A673 (cell line): ENCODE measurements at regions not wholly inside any gene's neighbourhood (a gene's known extent, or its start where the extent isn't known, plus 50 kb on each side); places are given as distances from the start of the nearest gene placed in this dataset.

Source experiments
- BruUV-seq: library from RNA; stranded (reverse); fragments of 400-500 nt; replicated peaks from 2 replicates; lab custom pipeline; 2021; lab: Mats Ljungman, UMichigan
- CTCF ChIA-PET: fragments of 300-600 bp; sonication (Branson Sonifier 250); formaldehyde crosslinking; loops from one replicate; lab custom pipeline; 2022; ENCODE audit warnings: antibody characterized with exemption; lab: Charles Lee
- POLR2A ChIA-PET: fragments of 300-600 bp; sonication (Branson Sonifier 250); formaldehyde crosslinking; loops from one replicate; lab custom pipeline; 2022; ENCODE audit warnings: antibody characterized with exemption; ENCODE audit not compliant: low non-redundant PET; lab: Charles Lee
- DNase-seq: peaks from one replicate; pipeline ENCODE4 v3.0.0-alpha.2; 2015; ENCODE audit warnings: low spot score
- H3K27ac ChIP-seq: fragments of 200-600 bp; sonication (generic); 2 replicates; pipeline ENCODE4 v1.5.1; 2016; ENCODE audit warnings: mixed run types, low read depth, mild to moderate bottlenecking, mixed read lengths, antibody characterized with exemption, low read length; ENCODE audit not compliant: poor library complexity, severe bottlenecking
- H3K27me3 ChIP-seq: fragments of 200-600 bp; sonication (generic); replicated peaks from 2 replicates; pipeline ENCODE4 v1.6.1; 2017; ENCODE audit warnings: mixed run types, low read depth, mild to moderate bottlenecking, mixed read lengths, antibody characterized with exemption, low read length; ENCODE audit not compliant: insufficient read depth, poor library complexity
- H3K36me3 ChIP-seq: fragments of 200-600 bp; sonication (generic); 2 replicates; pipeline ENCODE4 v1.6.1; 2016; ENCODE audit warnings: mixed run types, mild to moderate bottlenecking, mixed read lengths, antibody characterized with exemption, low read length; ENCODE audit not compliant: insufficient read depth, poor library complexity, severe bottlenecking
- H3K4me1 ChIP-seq: fragments of 200-600 bp; sonication (generic); 2 replicates; pipeline ENCODE4 v1.6.1; 2017; ENCODE audit warnings: mixed run types, mild to moderate bottlenecking, mixed read lengths, antibody characterized with exemption, low read length; ENCODE audit not compliant: insufficient read depth, poor library complexity, severe bottlenecking
- H3K4me3 ChIP-seq: fragments of 200-600 bp; sonication (generic); 2 replicates; pipeline ENCODE4 v1.5.1; 2016; ENCODE audit warnings: low read depth, mixed run types, mild to moderate bottlenecking, mixed read lengths, low read length; ENCODE audit not compliant: poor library complexity, severe bottlenecking
- H3K9me3 ChIP-seq: fragments of 200-600 bp; sonication (generic); 2 replicates; pipeline ENCODE4 v1.6.1; 2016; ENCODE audit warnings: mixed run types, low read depth, mild to moderate bottlenecking, mixed read lengths, antibody characterized with exemption, low read length; ENCODE audit not compliant: poor library complexity, severe bottlenecking
- CTCF ChIP-seq: fragments of 300-800, 200-600 bp; sonication (generic); conservative IDR thresholded peaks from 2 replicates; pipeline ENCODE4 v1.5.1; 2017; ENCODE audit warnings: low read depth, mild to moderate bottlenecking, antibody characterized with exemption, low read length, moderate library complexity, mixed read lengths
- EZH2 ChIP-seq: fragments of 200-600 bp; sonication (generic); IDR thresholded peaks from 2 replicates; pipeline ENCODE4 v1.6.1; 2017; ENCODE audit warnings: borderline replicate concordance, low read depth, mild to moderate bottlenecking, mixed read lengths, antibody characterized with exemption, low read length; ENCODE audit not compliant: poor library complexity, severe bottlenecking
- intact Hi-C: fragments of 100-400 bp; cut with micrococcal nuclease; formaldehyde crosslinking; loops from one replicate; pipeline ENCODE4 v1.10.0; 2022; ENCODE audit not compliant: unreplicated experiment

GRCh38 chr17:6245301-6246177 lies 175.4 kb downstream of the WSCD1 start:
- ChIA-PET POLR2A (interaction anchor here (0.6 kb wide), 1 partner anchor 270 kb away, joined by 3 read pairs; no protein-coding TSS in a partner anchor), CTCF (no interaction called here)
- Histone ChIP-seq H3K4me3 (no peak overlapping the region), H3K36me3 (no peaks in the 10 kb centered on the region), H3K27me3 (peaks cover 46% of the 10 kb centered on the region), H3K4me1 (peaks cover 4% of the 10 kb centered on the region), H3K27ac (no peak overlapping the region), H3K9me3 (no peaks in the 10 kb centered on the region)
- no TSS peak for BruUV-seq
- intact Hi-C loops, result no loop called here
- no peak for TF ChIP-seq CTCF
- TF ChIP-seq EZH2, result no peak
- no peak for DNase-seq

GRCh38 chr17:6244796-6245195 lies 174.6 kb downstream of the WSCD1 start:
- CTCF ChIA-PET, result no interaction called here
- no peaks in the 10 kb centered on the region for H3K9me3 ChIP-seq
- no peak overlapping the region for H3K4me3 ChIP-seq
- no TSS peak for BruUV-seq
- TF ChIP-seq EZH2 (no peak), CTCF (no peak)
- peaks cover 54% of the 10 kb centered on the region for H3K27me3 ChIP-seq
- POLR2A ChIA-PET, result no interaction called here
- no peak for DNase-seq
- H3K36me3 ChIP-seq, result no peaks in the 10 kb centered on the region
- intact Hi-C loops, result no loop called here
- no peak overlapping the region for H3K27ac ChIP-seq
- H3K4me1 ChIP-seq, result peaks cover 1% of the 10 kb centered on the region

GRCh38 chr17:6244253-6244652 lies 174.1 kb downstream of the WSCD1 start:
- Histone ChIP-seq H3K9me3 (no peaks in the 10 kb centered on the region), H3K27ac (no peak overlapping the region), H3K27me3 (peaks cover 57% of the 10 kb centered on the region), H3K4me3 (no peak overlapping the region), H3K4me1 (no peaks in the 10 kb centered on the region), H3K36me3 (no peaks in the 10 kb centered on the region)
- ChIA-PET POLR2A (no interaction called here), CTCF (no interaction called here)
- TF ChIP-seq CTCF (no peak), EZH2 (no peak)
- intact Hi-C loops, result no loop called here
- BruUV-seq, result no TSS peak
- DNase-seq, result no peak
